GM19468 (cell line): ENCODE measurements at regions not wholly inside any gene's neighbourhood (a gene's known extent, or its start where the extent isn't known, plus 50 kb on each side); places are given as distances from the start of the nearest gene placed in this dataset.

Experiments
- ATAC-seq: cut with Tn5 transposase; IDR thresholded peaks from one replicate; pipeline ENCODE4 v1.9.1; 2021; ENCODE audit warnings: mild to moderate bottlenecking, moderate library complexity, moderate number of reproducible peaks; ENCODE audit not compliant: unreplicated experiment; ENCODE audit errors: extremely low read depth

DNA sequence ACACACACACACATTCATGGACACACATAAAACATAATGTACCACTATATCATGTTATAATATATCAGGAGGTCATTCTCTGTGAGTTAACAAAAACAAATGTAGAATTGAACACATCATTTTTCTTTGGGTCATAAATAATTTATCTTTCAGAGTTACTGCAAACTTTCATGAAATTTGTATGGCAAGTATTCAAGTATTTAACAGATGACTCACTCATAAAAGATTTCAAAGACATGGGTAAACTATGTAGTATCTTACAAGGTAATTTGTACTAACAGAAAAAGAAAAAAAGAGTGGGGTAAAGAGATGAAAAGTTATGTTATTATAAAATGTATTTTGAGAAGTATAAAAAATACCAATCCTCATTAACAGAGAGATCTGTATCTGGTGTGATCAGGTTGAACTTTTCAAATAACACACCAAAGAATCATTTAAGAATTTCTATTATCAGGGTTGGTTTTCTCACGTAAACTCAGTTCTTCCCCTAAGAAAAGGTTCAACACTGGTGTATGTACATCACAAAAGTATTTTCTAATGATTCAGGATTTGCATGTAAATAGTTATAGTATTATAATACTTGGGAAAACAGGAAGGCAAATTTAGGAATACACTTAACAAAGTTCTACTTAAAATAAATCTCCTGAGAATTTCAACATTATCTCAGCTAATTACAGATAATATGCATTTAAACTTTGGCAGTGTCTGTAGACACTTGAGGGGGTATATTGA is 933.1 kb upstream of the LRRN3 start:
- ATAC-seq = no peak

DNA sequence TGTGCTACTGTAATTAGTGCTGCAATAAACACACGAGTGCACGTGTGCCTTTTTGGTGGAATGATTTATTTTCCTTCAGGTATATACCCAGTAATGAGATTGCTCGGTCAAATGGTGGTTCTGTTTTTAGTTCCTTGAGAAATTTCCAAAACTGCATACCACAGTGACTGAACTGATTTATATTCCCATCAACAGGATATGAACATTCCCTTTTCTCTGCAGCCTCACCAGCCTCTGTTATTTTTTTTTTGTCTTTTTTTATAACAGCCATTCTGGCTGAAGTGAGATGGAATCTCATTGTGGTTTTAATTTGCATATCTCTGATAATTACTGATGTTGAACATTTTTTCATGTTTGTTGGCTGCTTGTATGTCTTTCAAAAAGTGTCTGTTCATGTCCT is 922.9 kb upstream of the LRRN3 start:
- ATAC-seq = no peak

DNA sequence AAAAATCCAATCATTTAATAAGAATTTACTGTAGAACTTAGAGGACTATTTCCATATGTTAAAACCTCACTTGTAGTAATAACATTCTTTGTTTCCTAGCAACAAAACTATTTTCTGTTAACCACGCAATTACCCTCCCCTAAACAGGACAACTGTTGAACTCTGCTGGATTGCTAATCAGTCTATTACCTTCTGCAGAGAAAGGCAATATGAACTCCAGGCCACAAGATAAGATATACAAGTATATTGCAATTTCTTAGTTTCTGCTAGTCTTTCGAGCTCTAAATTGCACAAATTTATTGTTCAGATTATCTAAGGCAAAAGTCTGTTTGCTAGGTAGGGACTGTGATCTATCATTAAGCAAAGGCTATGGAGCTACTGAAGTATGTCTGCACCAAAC is 920.1 kb upstream of the LRRN3 start:
- no peak for ATAC-seq

- ATAC-seq = no peak
Observed at GRCh38 chr7:110177463-110177862, 913.5 kb upstream of the LRRN3 start.

- no peak for ATAC-seq
Observed at GRCh38 chr7:110179037-110179436, 911.9 kb upstream of the LRRN3 start.

GRCh38 chr7:110181768-110182167 is 909.2 kb upstream of the LRRN3 start:
- no peak for ATAC-seq

- no peak for ATAC-seq
Observed at GRCh38 chr7:110186334-110186733, 904.6 kb upstream of the LRRN3 start.

DNA sequence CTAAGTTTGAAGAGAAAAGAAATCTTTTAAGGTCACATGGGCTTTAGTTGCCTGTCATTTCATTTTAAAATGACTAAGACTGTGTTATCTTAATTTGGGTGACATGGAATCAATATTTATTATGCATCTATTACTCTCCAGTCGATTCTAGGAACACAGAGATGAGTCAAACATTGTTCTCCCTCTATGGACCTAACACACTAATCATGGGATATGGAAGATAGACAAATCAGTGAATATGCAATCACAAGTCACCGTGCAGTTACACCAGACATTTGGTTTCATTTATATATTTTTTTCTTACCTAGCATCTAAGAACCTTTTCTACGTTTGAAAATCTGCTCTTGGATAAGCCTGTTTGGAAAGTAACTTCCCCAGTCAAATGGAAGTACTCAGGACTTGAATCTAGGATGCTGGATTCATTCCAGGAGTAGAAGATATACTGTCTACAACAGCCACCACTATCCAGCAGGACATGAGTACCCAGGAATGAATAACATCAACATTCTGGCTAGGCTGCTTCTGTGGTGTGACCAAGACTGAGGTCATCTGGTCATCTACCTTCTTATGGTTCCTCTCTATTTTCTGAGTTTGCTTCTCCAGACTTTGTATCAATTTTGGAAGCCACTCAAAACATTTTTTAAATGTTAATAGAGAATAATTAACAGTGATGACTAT is 902.9 kb upstream of the LRRN3 start:
- ATAC-seq = no peak

DNA sequence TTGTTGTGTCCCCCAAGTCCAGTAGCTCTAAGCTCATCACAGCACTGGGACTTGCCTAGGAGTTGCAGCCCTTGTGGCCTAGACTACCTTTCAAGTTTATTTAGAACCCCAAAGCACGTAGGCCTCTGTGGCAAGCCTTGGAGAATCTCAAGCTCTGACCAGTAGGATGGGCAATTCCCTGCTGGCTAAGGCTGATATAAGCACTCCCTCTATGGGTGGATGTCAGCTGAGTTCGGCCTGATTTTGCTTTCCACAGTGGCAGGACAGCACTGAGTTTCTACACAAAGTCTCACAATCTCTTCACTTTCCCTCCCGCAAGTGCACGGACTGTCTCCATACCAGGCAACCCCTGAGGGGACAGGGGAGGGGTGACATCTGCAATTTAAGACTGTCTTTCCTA is 886.4 kb upstream of the LRRN3 start:
- ATAC-seq = no peak

- ATAC-seq = no peak
Observed at GRCh38 chr7:110205899-110206298, 885.0 kb upstream of the LRRN3 start.

GRCh38 chr7:110209884-110210283 is 881.0 kb upstream of the LRRN3 start:
- ATAC-seq = no peak

DNA sequence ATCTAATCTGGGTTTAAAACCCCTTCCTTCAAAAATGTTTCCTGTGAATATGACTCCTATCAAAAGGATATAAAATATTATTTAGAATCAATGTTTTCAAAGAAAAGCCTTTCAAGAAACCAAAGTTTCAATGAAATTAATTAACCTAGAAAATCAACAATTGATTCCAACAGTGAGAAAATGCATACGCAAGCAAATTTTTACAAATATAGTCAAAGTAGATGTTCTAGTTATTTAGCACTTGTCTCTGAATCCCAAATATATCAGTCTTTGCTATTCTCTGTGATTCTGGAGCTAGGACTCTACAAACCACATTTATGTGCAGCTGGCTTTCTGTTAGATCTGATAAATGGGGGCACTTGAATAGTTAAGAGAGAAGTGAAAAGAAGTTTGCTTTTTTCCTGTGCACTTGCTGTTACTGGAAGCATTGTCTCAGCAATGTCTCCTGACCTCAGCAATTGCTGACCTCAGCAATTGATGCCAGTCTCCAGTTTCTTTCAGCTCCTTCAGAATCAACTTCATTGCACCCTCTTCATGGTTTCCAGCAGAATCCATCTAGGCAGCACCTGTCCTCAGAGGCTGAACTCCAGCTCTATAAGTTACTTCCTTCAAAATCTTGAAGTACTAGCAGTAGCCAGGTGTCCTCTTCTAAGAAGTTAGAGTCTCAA is 879.9 kb upstream of the LRRN3 start:
- ATAC-seq = no peak

- ATAC-seq = no peak
Observed at GRCh38 chr7:110224643-110225042, 866.3 kb upstream of the LRRN3 start.

- ATAC-seq = no peak
Observed at GRCh38 chr7:110246118-110246517, 844.8 kb upstream of the LRRN3 start.

DNA sequence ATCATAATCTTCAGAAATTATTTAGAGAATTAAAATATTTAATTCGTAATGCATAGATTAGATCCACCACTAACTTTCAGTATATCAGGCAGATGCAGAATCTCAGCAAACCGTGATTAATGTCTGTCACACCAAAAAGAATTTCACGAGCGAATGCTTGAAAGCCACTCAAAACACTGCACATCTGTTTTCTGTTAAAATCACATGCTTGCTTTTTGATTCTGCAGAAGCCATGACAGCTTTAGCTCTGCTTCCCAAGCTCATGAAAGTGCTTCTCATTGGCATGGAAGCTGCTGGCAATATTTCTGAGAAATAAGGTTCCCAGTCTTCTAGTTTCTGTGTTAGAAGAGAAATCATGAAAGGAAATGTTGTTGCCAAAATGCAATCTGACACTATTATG is 837.8 kb upstream of the LRRN3 start:
- ATAC-seq = no peak

DNA sequence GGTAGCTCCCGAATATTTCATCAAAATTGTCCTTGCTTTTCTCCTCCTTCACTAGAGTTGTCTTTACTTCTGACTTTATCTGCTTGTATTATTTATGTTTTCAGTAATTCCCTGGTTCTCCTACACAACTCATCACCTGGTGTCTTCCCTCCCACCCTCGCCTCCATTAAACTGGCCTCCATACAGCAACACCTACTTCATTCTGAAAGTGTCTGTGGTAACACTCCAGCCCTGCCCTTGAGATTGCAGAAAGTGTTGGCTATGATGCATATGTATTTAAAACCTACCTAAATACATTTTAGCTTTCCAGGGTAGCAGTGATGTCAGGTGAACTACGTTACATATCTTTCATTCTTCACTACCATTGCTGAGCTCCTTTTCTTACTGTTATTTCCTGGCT is 833.3 kb upstream of the LRRN3 start:
- ATAC-seq = no peak

GRCh38 chr7:110262251-110262650 is 828.7 kb upstream of the LRRN3 start:
- ATAC-seq = no peak

DNA sequence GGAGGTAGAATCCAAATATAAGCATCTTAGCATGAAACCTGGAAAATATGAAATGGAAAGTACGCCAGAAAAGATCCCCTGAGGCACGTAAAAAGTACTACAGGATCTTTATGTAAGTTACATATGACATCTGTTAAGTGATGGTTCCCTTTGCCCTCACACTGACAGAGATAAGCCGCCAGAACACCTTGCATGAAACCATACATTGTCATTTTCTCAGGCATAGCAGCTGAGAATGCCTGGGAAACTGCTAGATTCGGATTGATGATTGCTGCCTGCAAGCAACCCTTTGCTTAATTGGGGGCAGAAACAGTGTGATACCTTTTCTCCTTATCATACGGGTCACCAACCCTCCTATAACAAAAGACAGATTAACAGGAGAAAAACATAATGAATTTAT is 826.6 kb upstream of the LRRN3 start:
- ATAC-seq = no peak

DNA sequence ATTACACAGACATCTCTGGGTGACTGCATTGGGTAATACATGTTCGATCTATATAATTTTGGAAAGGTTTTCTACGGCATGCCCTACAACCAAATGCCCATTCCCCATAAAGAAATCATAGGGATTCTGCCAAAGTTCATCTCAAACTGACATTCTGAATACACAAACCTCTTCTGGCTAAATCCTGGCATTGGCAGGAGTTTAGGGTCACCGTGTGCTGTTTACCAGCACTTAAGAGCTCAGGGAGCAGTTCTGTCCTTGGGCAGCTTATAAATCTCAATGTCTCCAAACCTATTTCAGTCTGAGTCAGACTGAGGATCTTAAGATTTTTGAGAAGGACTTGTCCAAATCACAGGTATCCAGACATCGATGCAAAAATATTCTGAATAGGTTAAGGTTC is 809.6 kb upstream of the LRRN3 start:
- ATAC-seq = no peak

DNA sequence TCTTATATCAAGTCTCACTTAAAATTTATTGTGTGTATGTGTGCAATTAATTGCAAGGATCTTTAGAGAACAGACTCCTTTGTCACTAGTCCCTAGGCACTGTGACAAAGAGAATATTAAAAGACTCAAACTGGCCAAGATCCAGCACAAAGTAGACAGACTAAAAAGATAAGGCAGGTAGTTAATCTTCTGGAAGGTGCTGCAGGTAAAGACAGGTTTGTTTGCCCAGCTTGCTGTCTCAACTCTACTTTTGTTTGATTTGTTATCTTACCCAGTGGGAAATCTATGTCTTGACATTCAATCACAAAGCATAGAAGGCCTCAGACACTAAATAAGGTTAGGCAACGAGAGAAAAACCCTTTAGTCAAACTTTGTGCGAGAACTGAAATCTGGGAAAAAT is 807.9 kb upstream of the LRRN3 start:
- no peak for ATAC-seq

- no peak for ATAC-seq
Observed at GRCh38 chr7:110291430-110291829, 799.5 kb upstream of the LRRN3 start.

- ATAC-seq = no peak
Observed at GRCh38 chr7:110296321-110296720, 794.6 kb upstream of the LRRN3 start.
